ENCODE measurements at regions not wholly inside any gene's neighbourhood (a gene's known extent, or its start where the extent isn't known, plus 50 kb on each side); places are given as distances from the start of the nearest gene placed in this dataset.
A peak's percentile ranks its signal among the peaks of the same experiment; 100 is the strongest.
"Not testable (repeated sequence)": the region's sequence is repeated elsewhere in the genome, so short reads cannot be mapped to it uniquely, and the experiment has no call there.

- H3K27me3 ChIP-seq; H3K27ac ChIP-seq; H3K36me3 ChIP-seq (replicated peaks in 1 of 2; ENCODE audit: insufficient read depth in 1 of 2, low read depth in 2 of 2); DNase-seq; H3K9me3 ChIP-seq; intact Hi-C loops (cut with DNase I); H3K4me1 ChIP-seq; H3K4me3 ChIP-seq; ATAC-seq: not testable (repeated sequence)
- 88 to 91% methylated on average over 14 to 17 of the region's 17 CpGs for WGBS, 2 donors
These were observed 79.5 kb upstream of the ABCD2 start for GRCh38 chr12:39699079-39699478.

GRCh38 chr12:39697108-39697507, 77.5 kb upstream of the ABCD2 start:
- DNase-seq, result no peak
- no peak overlapping the region for H3K27ac ChIP-seq
- no peaks in the 10 kb centered on the region for H3K9me3 ChIP-seq
- no peaks in the 10 kb centered on the region for H3K4me1 ChIP-seq
- H3K27me3 ChIP-seq, result no peaks in the 10 kb centered on the region
- no peak overlapping the region for H3K4me3 ChIP-seq
- intact Hi-C loops (cut with DNase I), result no loop called here
- H3K36me3 ChIP-seq (replicated peaks in 1 of 2; ENCODE audit: insufficient read depth in 1 of 2, low read depth in 2 of 2), result no peaks in the 10 kb centered on the region
- ATAC-seq, result no peak
- TF ChIP-seq, protein P1, sequence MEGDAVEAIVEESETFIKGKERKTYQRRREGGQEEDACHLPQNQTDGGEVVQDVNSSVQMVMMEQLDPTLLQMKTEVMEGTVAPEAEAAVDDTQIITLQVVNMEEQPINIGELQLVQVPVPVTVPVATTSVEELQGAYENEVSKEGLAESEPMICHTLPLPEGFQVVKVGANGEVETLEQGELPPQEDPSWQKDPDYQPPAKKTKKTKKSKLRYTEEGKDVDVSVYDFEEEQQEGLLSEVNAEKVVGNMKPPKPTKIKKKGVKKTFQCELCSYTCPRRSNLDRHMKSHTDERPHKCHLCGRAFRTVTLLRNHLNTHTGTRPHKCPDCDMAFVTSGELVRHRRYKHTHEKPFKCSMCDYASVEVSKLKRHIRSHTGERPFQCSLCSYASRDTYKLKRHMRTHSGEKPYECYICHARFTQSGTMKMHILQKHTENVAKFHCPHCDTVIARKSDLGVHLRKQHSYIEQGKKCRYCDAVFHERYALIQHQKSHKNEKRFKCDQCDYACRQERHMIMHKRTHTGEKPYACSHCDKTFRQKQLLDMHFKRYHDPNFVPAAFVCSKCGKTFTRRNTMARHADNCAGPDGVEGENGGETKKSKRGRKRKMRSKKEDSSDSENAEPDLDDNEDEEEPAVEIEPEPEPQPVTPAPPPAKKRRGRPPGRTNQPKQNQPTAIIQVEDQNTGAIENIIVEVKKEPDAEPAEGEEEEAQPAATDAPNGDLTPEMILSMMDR (IDR thresholded peaks at IDR 0.05), result no peak
- no peak for TF ChIP-seq POLR2A (IDR thresholded peaks at IDR 0.05)
- 52 to 60% methylated on average over 4 of the region's 4 CpGs for WGBS, 2 donors

DNA sequence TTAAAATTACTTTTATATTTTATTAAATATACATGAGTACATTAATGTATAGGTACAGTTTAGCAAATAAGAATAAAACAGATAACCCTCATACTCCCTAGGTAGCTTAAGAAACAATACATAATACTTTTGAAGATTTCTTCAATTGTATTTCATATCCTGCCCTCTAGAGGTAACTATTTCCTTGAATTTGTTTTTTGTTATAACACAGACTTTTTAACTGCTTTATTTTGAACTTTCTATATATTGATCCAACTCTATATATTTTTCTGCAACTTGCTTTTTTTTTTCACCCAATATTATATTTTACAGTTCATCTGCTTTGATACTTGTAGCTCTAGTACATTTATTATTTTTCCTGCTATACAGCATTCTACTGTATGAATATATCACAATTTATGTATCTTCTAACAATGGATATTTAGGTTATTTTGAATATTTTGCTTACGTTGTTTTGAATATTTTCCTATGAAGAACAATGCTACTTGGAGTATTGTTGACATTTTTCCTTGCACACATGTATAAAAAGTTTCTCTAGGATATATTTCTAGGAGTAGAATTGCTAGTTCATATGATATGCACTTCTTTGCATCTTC, 72.8 kb upstream of the ABCD2 start:
- Histone ChIP-seq H3K4me1 (no peaks in the 10 kb centered on the region), H3K36me3 (replicated peaks in 1 of 2; ENCODE audit: insufficient read depth in 1 of 2, low read depth in 2 of 2) (no peaks in the 10 kb centered on the region), H3K27ac (no peak overlapping the region), H3K4me3 (no peak overlapping the region), H3K27me3 (no peaks in the 10 kb centered on the region), H3K9me3 (no peaks in the 10 kb centered on the region)
- ATAC-seq, result no peak
- no peak for DNase-seq
- no peak for TF ChIP-seq POLR2A (IDR thresholded peaks at IDR 0.05)
- TF ChIP-seq, protein P1 (IDR thresholded peaks at IDR 0.05), result peak in 6 of 7 experiments; percentile 7 to 37 (median 26)
- intact Hi-C loops (cut with DNase I), result no loop called here
- 37 to 39% methylated on average over 1 of the region's 1 CpG for WGBS, 2 donors

DNA sequence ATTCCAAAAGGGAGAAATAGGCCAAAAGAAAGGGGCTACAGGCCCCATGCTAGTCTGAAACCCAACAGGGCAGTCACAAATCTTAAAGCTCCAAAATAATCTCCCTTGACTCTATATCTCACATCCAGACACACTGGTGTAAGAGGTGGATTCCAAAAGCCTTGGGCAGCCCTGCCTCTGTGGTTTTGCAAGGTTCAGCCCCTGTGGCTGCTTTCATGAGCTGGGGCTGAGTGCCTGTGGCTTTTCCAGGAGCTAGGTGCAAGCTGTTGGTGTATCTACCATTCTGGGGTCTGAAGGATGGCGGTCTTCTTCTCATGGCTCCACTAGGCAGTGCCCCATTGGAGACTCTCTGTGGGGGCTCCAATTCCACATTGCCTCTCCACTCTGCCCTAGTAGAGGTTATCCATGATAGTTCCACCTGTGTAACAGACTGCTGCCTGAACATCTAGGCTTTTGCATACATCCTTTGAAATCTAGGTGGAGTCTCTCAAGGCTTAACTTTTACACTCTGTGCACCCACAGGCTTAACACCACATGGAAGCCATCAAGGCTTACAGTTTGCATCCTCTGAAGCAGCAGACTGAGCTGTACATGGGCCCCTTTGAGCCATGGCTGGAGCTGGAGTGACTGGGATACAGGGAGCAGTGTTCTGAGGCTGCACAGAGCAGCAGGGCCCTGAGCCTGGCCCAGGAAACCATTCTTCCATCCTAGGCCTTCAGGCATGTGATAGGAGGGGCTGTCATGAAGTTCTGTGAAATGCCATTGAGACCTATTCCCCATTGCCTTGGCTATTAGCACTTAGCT, 66.5 kb upstream of the ABCD2 start:
- 96 to 100% methylated on average over 1 of the region's 1 CpG for WGBS, 2 donors
- no peak for ATAC-seq
- intact Hi-C loops (cut with DNase I), result no loop called here

More for the DNA sequence above, 66.5 kb upstream of the ABCD2 start:
- TF ChIP-seq POLR2A (IDR thresholded peaks at IDR 0.05), result no peak
- TF ChIP-seq, protein P1 (IDR thresholded peaks at IDR 0.05), result no peak
- no peaks in the 10 kb centered on the region for H3K27me3 ChIP-seq
- H3K27ac ChIP-seq, result no peak overlapping the region
- H3K4me3 ChIP-seq, result no peak overlapping the region
- no peaks in the 10 kb centered on the region for H3K9me3 ChIP-seq
- DNase-seq, result no peak
- no peaks in the 10 kb centered on the region for H3K36me3 ChIP-seq (replicated peaks in 1 of 2; ENCODE audit: insufficient read depth in 1 of 2, low read depth in 2 of 2)
- H3K4me1 ChIP-seq, result no peaks in the 10 kb centered on the region

Measured in body of pancreas (tissue), 4 donors.